ENCODE measurements at regions not wholly inside any gene's neighbourhood (a gene's known extent, or its start where the extent isn't known, plus 50 kb on each side); places are given as distances from the start of the nearest gene placed in this dataset.

GRCh38 chr7:18145160-18145559, 117.5 kb upstream of the PRPS1L1 start:
- ChIA-PET SMC1A (ENCODE audit: uncharacterized antibody, unreplicated experiment) (no interaction called here), CTCF (no interaction called here), POLR2A (no interaction called here), RAD21 (ENCODE audit: unreplicated experiment) (no interaction called here)
- Histone ChIP-seq H3K4me3 (no peak overlapping the region), H3K4me2 (ENCODE audit: control insufficient read depth, insufficient read depth) (no peak overlapping the region), H2AFZ (ENCODE audit: control insufficient read depth, low read depth, low read length) (no peak overlapping the region), H3K36me3 (ENCODE audit: control insufficient read depth in 2 of 2, insufficient read depth in 2 of 2, low read length in 1 of 2) (no peaks in the 10 kb centered on the region), H3K9ac (ENCODE audit: control insufficient read depth, insufficient read depth, low read length) (no peak overlapping the region), H4K20me1 (ENCODE audit: control insufficient read depth, insufficient read depth) (no peaks in the 10 kb centered on the region), H3K79me2 (ENCODE audit: control insufficient read depth, insufficient read depth, low read length) (no peaks in the 10 kb centered on the region), H3K27me3 (replicated peaks in 1 of 2; ENCODE audit: control insufficient read depth in 2 of 2, insufficient read depth in 2 of 2, low read length in 1 of 2) (no peaks in the 10 kb centered on the region), H3K4me1 (ENCODE audit: control insufficient read depth, insufficient read depth, low read length) (no peaks in the 10 kb centered on the region), H3K9me3 (replicated peaks; ENCODE audit: control insufficient read depth, insufficient read depth, low read length) (no peaks in the 10 kb centered on the region), H3K27ac (ENCODE audit: control insufficient read depth, insufficient read depth) (no peak overlapping the region)
- in situ Hi-C loops (cut with MboI), result no loop called here
- ATAC-seq (peak; percentile 77), FAIRE-seq (no peak), DNase-seq (ENCODE audit: low read depth, low spot score) (no peak)
- intact Hi-C loops (cut with micrococcal nuclease; ENCODE audit: unreplicated experiment), result no loop called here
- no peak for TF ChIP-seq PAX5 (IDR thresholded peaks at IDR 0.05; ENCODE audit: borderline replicate concordance, low read depth, low read length)
- TF ChIP-seq BRCA1 (IDR thresholded peaks at IDR 0.05; ENCODE audit: low read depth, low read length), result no peak
- no peak for TF ChIP-seq BMI1 (IDR thresholded peaks at IDR 0.05; ENCODE audit: borderline replicate concordance)
- TF ChIP-seq TBL1XR1 (IDR thresholded peaks at IDR 0.05; ENCODE audit: low read depth, low read length), result no peak
- TF ChIP-seq KDM1A (IDR thresholded peaks at IDR 0.05; ENCODE audit: borderline replicate concordance), result no peak
- TF ChIP-seq IKZF1 (conservative IDR thresholded peaks at IDR 0.05), result no peak
- no peak for TF ChIP-seq CTCF (IDR thresholded peaks at IDR 0.05 in 2 of 3, conservative IDR thresholded peaks at IDR 0.05 in 1 of 3; ENCODE audit: control insufficient read depth in 2 of 3, extremely low read depth in 1 of 3, insufficient read depth in 1 of 3, low read depth in 3 of 3, low read length in 3 of 3)
- no peak for TF ChIP-seq MTA2 (IDR thresholded peaks at IDR 0.05; ENCODE audit: low read depth)
- TF ChIP-seq SMAD5 (IDR thresholded peaks at IDR 0.05; ENCODE audit: low read depth), result no peak
- TF ChIP-seq KAT2A (conservative IDR thresholded peaks at IDR 0.05; ENCODE audit: control insufficient read depth, low read depth, low read length), result no peak
- TF ChIP-seq ZSCAN29 (IDR thresholded peaks at IDR 0.05), result no peak
- no peak for TF ChIP-seq REST (IDR thresholded peaks at IDR 0.05; ENCODE audit: low read depth, low read length)
- no peak for TF ChIP-seq RBBP5 (conservative IDR thresholded peaks at IDR 0.05)
- TF ChIP-seq MXI1 (IDR thresholded peaks at IDR 0.05; ENCODE audit: low read depth, low read length), result no peak
- no peak for TF ChIP-seq GATAD2B (conservative IDR thresholded peaks at IDR 0.05; ENCODE audit: low read depth)
- TF ChIP-seq YY1 (IDR thresholded peaks at IDR 0.05; ENCODE audit: low read depth, low read length), result no peak
- no peak for TF ChIP-seq CBX5 (IDR thresholded peaks at IDR 0.05; ENCODE audit: low read depth)
- TF ChIP-seq ELK1 (IDR thresholded peaks at IDR 0.05; ENCODE audit: low read depth, low read length), result no peak
- TF ChIP-seq E2F4 (IDR thresholded peaks at IDR 0.05; ENCODE audit: low read depth, low read length), result no peak
- no TSS peak for BruUV-seq (replicated peaks)
